Activated T-cell treated with anti-CD3 and anti-CD28 coated beads, Interleukin-2, amount 50 U/mL, for 72 hours (primary cell): ENCODE measurements at regions not wholly inside any gene's neighbourhood (a gene's known extent, or its start where the extent isn't known, plus 50 kb on each side); places are given as distances from the start of the nearest gene placed in this dataset.
A peak's percentile ranks its signal among the peaks of the same experiment; 100 is the strongest.
"Not testable (repeated sequence)": the region's sequence is repeated elsewhere in the genome, so short reads cannot be mapped to it uniquely, and the experiment has no call there.

ENCODE experiments used
- ATAC-seq, 2 donors: fragments of 150-1000 bp; cut with Tn5 transposase; replicated peaks in 1 of 2; 2 replicates each; pipeline ENCODE4 v1.10.0; 2021; ENCODE audit warnings: moderate library complexity in 2 of 2, mild to moderate bottlenecking in 1 of 2
- DNase-seq, 2 donors: peaks; one replicate each; pipeline ENCODE4 v3.0.0; 2021 to 2022; ENCODE audit warnings: mixed read lengths in 1 of 2
- H3K27ac Mint-ChIP-seq: one replicate; pipeline ENCODE4 v1.8.0; 2022; ENCODE audit warnings: mild to moderate bottlenecking, moderate library complexity, mixed read lengths
- H3K27me3 Mint-ChIP-seq: one replicate; pipeline ENCODE4 v1.8.0; 2022; ENCODE audit warnings: low read depth, mixed read lengths
- H3K36me3 Mint-ChIP-seq, 2 donors: one replicate each; pipeline ENCODE4 v1.8.0; 2022; ENCODE audit warnings: mixed read lengths in 2 of 2, mild to moderate bottlenecking in 1 of 2; ENCODE audit not compliant: insufficient read depth in 2 of 2
- H3K4me1 Mint-ChIP-seq: one replicate; pipeline ENCODE4 v1.8.0; 2022; ENCODE audit warnings: low read depth, mixed read lengths
- H3K4me3 Mint-ChIP-seq, 2 donors: one replicate each; pipeline ENCODE4 v1.8.0; 2022; ENCODE audit warnings: mild to moderate bottlenecking in 2 of 2, mixed read lengths in 2 of 2, moderate library complexity in 2 of 2
- H3K9me3 Mint-ChIP-seq, 2 donors: one replicate each; pipeline ENCODE4 v1.8.0; 2022; ENCODE audit warnings: mixed read lengths in 2 of 2

DNA sequence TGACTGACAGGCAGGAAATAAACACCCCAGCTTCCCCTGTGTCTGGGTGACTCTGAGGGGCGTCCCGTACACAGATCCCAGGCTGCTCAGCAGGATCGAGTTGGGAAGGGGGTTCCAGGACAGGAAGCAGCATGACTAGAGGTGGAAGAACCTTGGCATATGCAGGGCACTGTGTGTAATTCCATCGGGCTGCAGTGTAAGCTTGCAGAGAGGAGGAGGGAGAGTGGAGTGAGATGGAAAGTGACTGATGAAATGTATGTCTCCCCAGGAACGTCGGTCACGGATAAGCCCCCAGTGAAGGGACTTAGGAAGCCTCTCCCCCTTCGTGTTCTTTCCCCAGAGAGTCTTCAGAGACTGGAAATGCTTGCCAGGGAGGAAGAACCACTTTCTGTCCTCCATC is 198.4 kb upstream of the SULF2 start:
- H3K27ac Mint-ChIP-seq, H3K9me3 Mint-ChIP-seq, ATAC-seq, H3K36me3 Mint-ChIP-seq, H3K4me3 Mint-ChIP-seq, DNase-seq, H3K4me1 Mint-ChIP-seq: not testable (repeated sequence)
- H3K27me3 Mint-ChIP-seq: peaks cover 12% of the 10 kb centered on the region

DNA sequence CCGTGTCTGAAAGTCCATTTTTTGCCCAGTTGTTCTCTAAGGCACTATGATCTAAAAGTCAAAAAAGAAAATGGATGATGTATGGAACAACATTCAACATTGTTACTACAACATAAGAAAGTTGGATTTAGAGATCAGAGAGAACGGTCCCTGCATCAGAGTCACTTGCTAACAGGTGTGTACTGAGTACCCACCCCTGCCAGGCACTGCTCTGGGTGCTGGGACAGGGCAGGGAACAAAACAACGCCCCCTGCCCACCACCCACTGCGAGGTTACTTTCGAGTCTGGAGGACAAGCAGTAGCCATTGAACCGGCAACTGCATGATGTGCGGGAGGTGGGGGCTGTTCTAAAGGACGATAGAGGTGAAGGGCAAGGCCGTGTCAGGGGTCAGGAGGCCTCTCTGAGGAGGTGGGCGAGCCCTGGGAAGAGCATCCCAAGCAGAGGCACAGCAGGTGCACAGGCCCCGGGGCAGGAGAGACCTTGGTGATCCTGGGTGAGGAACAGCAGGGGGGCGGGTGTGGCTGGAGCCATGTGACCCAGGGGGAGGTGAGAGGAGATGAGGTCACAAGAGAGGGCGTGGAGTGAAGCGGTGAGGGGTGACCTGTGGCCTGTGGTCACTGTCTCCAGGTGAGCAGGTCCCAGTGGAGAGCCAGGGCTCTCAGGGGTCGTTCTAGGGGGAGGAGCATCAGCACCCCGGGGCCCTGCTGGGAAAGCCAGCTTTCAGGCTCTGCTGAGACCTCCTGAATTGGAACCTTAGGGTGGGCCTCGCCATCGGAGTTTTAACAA is 197.5 kb upstream of the SULF2 start:
- no peaks in the 10 kb centered on the region for H3K36me3 Mint-ChIP-seq
- DNase-seq (no peak), ATAC-seq (no peak)
- H3K27me3 Mint-ChIP-seq: peaks cover 12% of the 10 kb centered on the region
- H3K4me3 Mint-ChIP-seq: no peak overlapping the region
- H3K4me1 Mint-ChIP-seq: peaks cover 4% of the 10 kb centered on the region
- no peaks in the 10 kb centered on the region for H3K9me3 Mint-ChIP-seq
- no peak overlapping the region for H3K27ac Mint-ChIP-seq

DNA sequence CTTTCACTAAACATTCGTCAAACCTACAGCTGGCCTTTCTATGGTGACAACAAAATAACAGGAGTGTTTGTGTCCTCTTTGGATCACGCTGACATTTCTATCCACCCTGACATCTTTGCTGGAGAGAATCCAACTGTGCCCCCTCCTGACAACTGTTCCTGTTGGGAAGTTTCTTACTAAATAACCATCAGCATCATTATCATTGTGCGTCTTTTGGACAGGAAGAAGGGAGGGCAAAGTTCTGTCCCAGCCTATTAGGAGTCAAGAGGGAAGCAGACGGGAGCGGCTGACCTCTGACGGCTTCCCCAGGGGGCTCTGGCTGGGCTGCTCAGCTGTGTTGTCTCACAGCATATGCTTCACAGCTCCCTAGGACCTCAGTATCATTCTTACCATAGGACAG is 195.9 kb upstream of the SULF2 start:
- DNase-seq: no peak
- no peaks in the 10 kb centered on the region for H3K9me3 Mint-ChIP-seq
- no peaks in the 10 kb centered on the region for H3K36me3 Mint-ChIP-seq
- H3K4me1 Mint-ChIP-seq: peaks cover 10% of the 10 kb centered on the region
- H3K27me3 Mint-ChIP-seq: peaks cover 18% of the 10 kb centered on the region
- H3K27ac Mint-ChIP-seq: no peak overlapping the region
- ATAC-seq: no peak
- H3K4me3 Mint-ChIP-seq: no peak overlapping the region

DNA sequence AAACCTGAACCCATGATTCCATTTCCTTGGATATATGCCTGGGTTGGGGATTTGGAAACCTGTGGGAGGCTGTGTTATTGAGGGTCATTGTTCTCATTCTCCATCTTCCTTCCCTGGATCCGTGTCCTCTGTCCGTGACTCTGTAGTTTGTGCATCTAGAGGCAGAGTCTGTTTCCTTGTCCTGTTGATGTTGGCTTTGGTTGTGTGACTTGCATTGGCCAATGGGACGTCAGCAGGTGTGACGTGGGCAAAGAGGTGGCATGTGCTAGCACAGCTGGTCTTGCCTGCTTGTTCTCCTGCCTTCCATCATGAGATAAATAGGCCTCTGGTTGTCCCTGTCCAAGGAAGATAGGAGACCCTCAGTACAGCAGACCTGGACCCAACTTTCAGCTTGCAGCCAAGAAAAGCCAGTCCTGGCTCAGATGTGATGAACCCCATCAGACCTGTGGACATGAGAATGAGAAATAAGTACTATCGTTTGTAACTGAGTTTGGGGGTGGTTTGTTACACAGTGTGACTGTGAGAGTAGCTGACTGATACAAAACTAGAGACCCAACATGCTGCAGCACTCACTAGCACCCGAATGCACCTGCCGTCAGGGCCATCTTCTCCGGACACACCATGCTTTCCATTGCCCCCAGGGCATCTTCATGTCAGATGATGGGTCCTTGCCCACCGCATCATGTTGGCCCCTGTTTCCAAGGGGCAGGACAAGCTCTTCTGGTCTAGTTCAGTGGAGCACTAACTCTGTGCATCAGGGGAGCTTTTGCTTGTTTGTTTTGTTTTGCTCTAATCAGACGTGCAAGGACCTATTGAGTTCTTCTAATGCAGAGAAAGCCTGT is 195.3 kb upstream of the SULF2 start:
- Mint-ChIP-seq H3K9me3 (no peaks in the 10 kb centered on the region), H3K36me3 (no peaks in the 10 kb centered on the region), H3K27ac (no peak overlapping the region), H3K4me3 (no peak overlapping the region), H3K4me1 (peaks cover 10% of the 10 kb centered on the region), H3K27me3 (peaks cover 18% of the 10 kb centered on the region)
- no peak for DNase-seq
- no peak for ATAC-seq

DNA sequence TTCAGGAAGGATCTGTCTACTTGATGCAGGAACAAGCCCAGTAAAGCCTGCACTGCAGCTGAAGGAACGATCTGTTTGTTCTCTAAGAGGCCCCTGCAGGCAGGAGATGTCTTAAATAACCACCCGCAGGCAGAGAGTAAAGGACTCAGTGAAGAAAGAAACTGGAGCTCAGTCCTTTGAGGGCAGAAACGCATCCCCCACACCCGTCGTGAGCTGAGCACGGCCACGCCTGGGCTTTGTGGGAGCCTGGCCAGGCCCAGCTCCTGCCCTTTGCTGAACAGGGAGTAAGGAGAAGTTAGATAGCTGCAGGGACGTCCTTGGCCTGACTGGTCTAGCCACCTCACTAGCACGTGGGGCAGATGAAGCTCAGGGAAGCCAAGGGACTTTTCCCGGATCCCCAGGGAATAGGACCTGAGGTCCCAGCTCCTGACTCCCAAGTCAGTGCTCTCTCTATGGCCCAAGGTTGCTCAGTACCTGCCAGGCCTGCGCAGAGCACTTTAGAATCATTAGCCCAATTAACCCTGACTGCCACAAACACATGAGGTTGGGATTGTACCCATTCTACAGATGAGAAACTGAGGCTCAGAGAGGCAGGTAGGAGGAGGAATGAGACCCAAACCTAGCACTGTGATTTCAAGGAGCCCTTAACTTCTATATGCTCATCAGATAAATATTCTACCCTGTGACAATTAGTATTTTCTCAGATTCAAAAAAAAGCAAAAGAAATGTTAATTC is 194.2 kb upstream of the SULF2 start:
- H3K27ac Mint-ChIP-seq, H3K4me3 Mint-ChIP-seq, DNase-seq, H3K36me3 Mint-ChIP-seq, H3K9me3 Mint-ChIP-seq, H3K4me1 Mint-ChIP-seq, ATAC-seq: not testable (repeated sequence)
- peaks cover 18% of the 10 kb centered on the region for H3K27me3 Mint-ChIP-seq

DNA sequence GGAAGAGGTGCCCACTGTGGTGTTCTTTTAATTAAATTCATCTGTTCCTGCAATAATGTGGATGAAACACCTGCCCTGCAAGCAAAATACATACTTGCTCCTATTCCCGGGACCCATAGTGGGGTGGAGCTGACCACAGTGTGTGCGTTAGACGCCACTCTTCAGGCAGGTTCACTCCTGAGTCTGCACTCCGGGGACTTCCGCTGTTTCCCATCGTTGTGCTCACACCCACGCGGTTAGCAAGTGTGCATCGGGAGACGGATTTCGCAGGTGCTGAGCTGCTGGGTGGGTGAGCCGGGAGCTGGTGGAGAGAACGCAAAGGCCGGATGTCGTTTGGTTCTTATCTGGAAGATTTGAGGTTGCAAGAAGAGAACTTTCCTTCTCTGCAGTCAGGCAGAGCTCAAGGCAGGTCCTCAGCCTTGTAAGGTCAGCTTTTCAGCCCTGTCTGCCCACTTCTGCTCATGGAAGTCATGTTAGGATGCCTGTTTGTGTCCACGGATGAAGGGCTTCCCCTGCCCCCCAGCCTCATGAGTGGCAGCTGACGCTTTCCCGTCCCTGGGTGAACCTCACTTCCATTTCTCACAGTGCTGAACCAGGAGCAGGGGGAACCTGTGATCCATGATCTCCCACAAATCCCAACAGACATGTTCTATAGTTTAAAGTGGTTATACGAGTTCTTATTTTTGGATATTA is 193.3 kb upstream of the SULF2 start:
- not testable (repeated sequence) for H3K4me3 Mint-ChIP-seq, H3K36me3 Mint-ChIP-seq, H3K4me1 Mint-ChIP-seq, H3K9me3 Mint-ChIP-seq, DNase-seq
- Mint-ChIP-seq H3K27me3 (peaks cover 18% of the 10 kb centered on the region), H3K27ac (peak overlapping the region; percentile 54)
- ATAC-seq: peak in 1 of 2 donors; percentile 28

DNA sequence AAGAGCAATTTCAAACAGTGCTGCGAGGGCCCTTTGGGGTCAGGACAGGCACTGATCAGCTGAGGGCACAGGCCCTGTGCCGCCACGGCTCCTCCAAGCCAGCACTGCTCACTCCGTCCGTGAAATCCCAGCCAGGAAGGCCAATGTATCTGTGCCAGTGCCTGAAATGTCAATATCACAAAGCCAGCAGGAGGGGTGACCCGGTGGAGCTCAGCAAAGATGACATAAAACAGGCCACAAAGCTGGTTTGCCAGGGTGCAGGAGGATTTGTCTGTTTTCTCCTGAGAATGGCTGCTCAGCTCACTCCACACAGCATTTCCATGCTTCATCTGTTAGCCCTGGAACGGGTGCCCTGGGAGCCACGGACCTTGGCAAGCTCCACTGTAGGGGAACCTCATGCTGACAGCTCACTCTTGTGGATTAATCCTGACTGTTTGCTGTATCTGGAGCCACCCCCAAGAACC is 192.5 kb upstream of the SULF2 start:
- H3K27ac Mint-ChIP-seq, H3K4me1 Mint-ChIP-seq, H3K36me3 Mint-ChIP-seq, H3K9me3 Mint-ChIP-seq, ATAC-seq, DNase-seq: not testable (repeated sequence)
- H3K4me3 Mint-ChIP-seq: peak overlapping the region in 1 of 2 donors; percentile 47
- H3K27me3 Mint-ChIP-seq: peaks cover 21% of the 10 kb centered on the region

DNA sequence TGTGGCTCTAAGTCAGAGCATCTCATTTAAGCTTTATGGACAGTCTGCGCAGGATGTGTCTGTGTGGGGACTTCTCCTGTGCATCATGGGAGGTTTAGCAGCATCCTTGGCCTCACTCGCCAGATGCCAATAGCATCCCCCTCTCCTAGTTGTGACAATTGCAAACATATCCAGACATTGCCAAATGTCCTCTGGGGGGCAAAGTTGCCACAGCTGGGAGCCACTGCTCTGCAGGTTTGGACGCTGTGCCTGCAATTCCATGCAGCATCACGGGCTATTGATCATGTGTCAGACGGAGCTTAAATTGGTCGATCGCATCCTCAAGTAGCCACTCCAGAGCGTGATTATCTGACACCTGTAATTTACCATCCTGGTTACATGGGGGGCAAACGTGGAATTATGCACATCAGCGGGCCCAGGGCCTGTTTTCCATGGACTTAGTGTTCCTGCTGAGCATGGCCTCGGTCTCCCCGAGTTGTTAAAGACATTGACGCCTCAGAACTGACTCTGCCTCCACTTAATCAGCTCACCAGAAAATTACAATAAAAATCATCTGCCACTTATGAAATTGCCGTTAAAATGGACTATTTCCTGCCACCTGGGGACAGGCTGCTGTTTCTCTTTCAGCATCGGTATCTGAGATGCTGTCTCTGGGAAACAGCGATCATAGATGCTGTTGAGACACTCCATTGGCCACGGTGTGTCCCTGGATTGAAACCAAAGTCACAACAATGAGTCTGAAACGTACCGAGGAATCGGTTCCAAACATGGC is 191.9 kb upstream of the SULF2 start:
- Mint-ChIP-seq H3K4me3 (peak overlapping the region in 1 of 2 donors; percentile 47), H3K27me3 (peaks cover 25% of the 10 kb centered on the region)
- H3K36me3 Mint-ChIP-seq, H3K4me1 Mint-ChIP-seq, DNase-seq, H3K27ac Mint-ChIP-seq, H3K9me3 Mint-ChIP-seq, ATAC-seq: not testable (repeated sequence)

DNA sequence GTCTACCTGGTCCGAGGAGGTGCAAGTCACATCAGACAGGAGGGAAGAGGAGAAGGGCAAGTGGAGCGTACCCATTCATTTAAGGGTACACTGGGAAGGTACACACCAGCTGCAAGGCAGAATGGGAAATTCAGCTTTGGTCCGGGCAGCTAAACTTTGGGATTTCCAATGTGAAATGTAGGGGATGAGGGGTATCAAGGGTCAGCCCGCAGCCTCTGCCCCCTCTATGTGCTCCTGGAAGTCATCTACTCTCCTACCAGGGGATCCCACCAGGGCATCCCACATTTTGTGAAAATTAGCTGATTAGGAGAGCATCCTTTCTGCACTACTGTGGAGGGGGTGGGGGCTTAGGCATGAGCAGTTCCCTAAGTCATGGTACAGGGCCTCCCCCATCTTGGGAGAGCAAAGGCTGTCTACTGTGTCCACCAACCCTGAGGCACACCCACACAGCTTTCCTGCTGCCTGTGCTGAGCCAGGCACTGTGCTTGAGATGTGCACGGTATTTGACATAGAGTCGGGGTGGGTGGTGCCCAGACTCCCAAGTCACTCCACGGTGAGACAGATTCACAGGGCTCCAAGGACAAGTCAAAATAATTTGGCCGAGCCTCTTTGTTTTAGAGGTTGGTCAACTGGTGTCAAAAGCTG is 189.1 kb upstream of the SULF2 start:
- DNase-seq (no peak), ATAC-seq (no peak)
- no peak overlapping the region for H3K27ac Mint-ChIP-seq
- no peaks in the 10 kb centered on the region for H3K9me3 Mint-ChIP-seq
- H3K36me3 Mint-ChIP-seq: no peaks in the 10 kb centered on the region
- H3K4me3 Mint-ChIP-seq: no peak overlapping the region
- peaks cover 10% of the 10 kb centered on the region for H3K4me1 Mint-ChIP-seq
- peaks cover 33% of the 10 kb centered on the region for H3K27me3 Mint-ChIP-seq

DNA sequence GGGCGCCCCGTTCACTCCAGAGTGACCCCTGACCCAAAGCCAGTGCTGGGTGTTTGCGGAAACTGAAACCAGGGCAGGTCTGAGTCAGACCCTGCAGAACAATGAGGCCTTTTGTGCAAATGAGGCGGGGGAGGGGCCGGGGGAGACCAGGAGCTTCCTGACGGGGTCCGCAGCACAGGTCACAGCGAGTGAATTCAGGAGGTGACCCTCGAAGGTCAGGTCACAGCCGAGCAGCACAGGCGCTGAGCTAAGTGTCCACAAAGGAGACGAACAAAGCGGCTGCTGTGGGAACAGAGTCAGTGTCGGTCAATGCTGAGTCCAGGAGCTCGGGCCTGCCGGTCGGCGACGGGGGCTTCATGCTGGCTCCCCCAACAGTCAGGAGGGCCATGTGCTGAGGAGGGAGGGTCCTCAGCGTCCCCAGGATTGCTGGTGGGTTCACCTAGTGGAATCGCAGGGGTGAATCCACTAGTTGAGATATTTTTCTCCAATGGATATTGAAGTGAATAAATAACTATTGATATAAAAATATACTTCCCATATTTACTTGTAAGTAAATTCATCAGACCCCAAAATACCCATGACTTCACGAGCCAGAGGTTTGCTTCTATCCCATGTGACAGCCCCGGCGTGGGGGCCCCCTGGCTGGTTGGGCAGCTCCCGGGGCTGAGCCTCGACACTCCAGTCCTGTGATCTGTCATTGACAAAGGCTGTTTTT is 188.4 kb upstream of the SULF2 start:
- peaks cover 10% of the 10 kb centered on the region for H3K4me1 Mint-ChIP-seq
- DNase-seq (no peak), ATAC-seq (no peak)
- H3K36me3 Mint-ChIP-seq: no peaks in the 10 kb centered on the region
- H3K27ac Mint-ChIP-seq: no peak overlapping the region
- no peak overlapping the region for H3K4me3 Mint-ChIP-seq
- H3K9me3 Mint-ChIP-seq: no peaks in the 10 kb centered on the region
- peaks cover 27% of the 10 kb centered on the region for H3K27me3 Mint-ChIP-seq

DNA sequence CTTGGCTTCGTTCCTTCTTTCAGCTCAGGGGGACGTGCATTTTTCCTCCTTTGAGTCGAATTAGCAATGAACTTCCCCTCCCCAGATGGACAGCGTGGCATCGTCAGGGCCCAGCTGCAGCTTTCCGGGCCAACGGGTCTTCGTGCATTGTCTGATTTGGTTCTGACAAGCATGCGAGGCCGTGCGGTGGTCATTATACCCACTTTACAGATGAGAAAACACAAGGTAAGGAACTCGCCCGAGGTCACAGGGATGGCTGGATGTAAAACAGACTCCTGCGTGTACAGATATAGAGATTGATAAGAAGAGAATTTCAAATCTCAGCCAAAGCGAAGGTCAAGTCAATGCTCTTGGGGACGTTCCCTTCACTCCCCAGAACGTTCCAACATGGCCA is 187.6 kb upstream of the SULF2 start:
- no peak overlapping the region for H3K4me3 Mint-ChIP-seq
- no peak for ATAC-seq
- H3K4me1 Mint-ChIP-seq: peaks cover 7% of the 10 kb centered on the region
- H3K9me3 Mint-ChIP-seq: no peaks in the 10 kb centered on the region
- H3K27me3 Mint-ChIP-seq: peaks cover 26% of the 10 kb centered on the region
- H3K27ac Mint-ChIP-seq: no peak overlapping the region
- no peaks in the 10 kb centered on the region for H3K36me3 Mint-ChIP-seq
- DNase-seq: no peak
